Fibroblast of villous mesenchyme (primary cell): ENCODE measurements at regions not wholly inside any gene's neighbourhood (a gene's known extent, or its start where the extent isn't known, plus 50 kb on each side); places are given as distances from the start of the nearest gene placed in this dataset.
A peak's percentile ranks its signal among the peaks of the same experiment; 100 is the strongest.
"Not testable (repeated sequence)": the region's sequence is repeated elsewhere in the genome, so short reads cannot be mapped to it uniquely, and the experiment has no call there.

ENCODE experiments used
- DNase-seq: peaks from one replicate; pipeline ENCODE4 v3.0.0-alpha.2; 2010; ENCODE audit warnings: low read depth
- H3K4me3 ChIP-seq: 2 replicates; pipeline ENCODE4 v1.5.1; 2011; ENCODE audit warnings: low read depth, mild to moderate bottlenecking, low read length
- TF ChIP-seq, protein P1 (sequence below): IDR thresholded peaks from 2 replicates; pipeline ENCODE4 v1.5.1; 2012; ENCODE audit warnings: low read depth, mild to moderate bottlenecking, low read length; ENCODE audit not compliant: insufficient read depth

DNA sequence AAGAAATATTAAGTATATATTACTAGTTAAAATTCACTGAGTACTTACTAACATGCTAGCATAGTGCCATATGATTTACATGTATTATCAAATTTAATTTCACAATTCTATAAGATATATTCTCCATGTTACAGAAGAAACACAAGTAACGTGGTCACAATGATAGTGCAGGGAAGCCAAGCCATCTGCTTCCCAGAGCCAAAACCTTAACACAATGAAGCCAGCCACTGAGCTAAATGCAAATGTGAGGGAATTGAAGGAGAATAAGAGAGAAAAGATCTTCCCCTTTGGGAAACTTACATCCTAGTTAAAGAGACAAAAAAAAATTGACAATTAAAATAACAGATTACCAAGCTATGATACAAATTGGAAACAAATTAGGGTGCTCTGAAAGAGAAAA, 63.6 kb downstream of the ELAPOR2 start:
- TF ChIP-seq, protein P1, sequence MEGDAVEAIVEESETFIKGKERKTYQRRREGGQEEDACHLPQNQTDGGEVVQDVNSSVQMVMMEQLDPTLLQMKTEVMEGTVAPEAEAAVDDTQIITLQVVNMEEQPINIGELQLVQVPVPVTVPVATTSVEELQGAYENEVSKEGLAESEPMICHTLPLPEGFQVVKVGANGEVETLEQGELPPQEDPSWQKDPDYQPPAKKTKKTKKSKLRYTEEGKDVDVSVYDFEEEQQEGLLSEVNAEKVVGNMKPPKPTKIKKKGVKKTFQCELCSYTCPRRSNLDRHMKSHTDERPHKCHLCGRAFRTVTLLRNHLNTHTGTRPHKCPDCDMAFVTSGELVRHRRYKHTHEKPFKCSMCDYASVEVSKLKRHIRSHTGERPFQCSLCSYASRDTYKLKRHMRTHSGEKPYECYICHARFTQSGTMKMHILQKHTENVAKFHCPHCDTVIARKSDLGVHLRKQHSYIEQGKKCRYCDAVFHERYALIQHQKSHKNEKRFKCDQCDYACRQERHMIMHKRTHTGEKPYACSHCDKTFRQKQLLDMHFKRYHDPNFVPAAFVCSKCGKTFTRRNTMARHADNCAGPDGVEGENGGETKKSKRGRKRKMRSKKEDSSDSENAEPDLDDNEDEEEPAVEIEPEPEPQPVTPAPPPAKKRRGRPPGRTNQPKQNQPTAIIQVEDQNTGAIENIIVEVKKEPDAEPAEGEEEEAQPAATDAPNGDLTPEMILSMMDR: no peak
- DNase-seq: no peak
- H3K4me3 ChIP-seq: no peak overlapping the region

DNA sequence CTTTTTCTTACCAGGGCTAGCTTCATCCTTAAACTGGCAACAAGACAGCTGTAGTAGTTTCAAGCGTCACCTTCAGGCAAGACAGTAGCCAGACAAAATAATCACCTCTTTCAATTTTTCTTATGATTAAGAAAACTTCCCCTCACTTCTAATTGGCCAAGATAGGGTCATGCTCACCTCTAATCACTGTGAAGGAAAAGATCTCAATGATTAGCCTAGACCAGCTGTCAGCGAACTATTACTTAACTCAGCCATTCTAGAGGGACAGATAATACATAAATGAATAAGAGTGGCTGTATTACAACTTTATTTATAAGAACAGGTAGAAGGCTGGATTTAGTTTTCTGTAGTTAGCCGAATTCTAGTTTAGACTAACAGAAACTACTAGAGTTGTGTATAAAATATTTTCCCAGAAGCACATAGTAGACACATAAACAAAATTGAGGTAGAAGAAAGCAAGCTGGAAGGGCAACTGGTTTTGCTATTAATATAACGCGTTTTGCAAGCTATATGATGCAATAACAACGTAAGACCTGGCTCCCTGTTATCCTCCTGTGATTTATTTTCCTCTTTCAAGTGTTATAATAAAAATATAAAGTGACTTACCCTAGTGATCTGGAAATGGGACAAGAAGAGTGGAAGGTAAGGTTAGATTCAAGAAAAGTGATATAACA, 64.3 kb downstream of the ELAPOR2 start:
- no peak overlapping the region for H3K4me3 ChIP-seq
- no peak for DNase-seq
- TF ChIP-seq, protein P1: no peak

DNA sequence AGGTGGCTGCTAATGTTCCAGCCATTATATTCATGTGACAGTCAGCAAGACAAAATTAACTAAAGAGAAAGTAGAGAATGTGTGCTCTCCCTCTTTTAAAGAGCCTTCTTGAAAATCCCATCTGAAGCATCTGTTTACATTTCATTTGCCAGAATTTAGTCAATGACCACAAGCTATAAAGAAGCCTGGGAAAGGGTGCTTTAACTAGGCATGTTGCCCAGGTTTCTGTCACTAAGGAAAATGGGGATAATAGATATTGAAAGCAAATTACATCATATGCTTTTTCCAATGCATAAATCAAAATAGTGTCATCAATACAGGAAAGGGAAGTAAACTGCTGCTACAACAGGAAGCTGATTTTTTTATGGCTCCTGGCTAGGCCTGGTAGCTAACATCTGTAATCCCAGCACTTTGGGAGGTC, 67.7 kb downstream of the ELAPOR2 start:
- DNase-seq: peak; percentile 1
- no peak overlapping the region for H3K4me3 ChIP-seq
- TF ChIP-seq, protein P1: no peak

DNA sequence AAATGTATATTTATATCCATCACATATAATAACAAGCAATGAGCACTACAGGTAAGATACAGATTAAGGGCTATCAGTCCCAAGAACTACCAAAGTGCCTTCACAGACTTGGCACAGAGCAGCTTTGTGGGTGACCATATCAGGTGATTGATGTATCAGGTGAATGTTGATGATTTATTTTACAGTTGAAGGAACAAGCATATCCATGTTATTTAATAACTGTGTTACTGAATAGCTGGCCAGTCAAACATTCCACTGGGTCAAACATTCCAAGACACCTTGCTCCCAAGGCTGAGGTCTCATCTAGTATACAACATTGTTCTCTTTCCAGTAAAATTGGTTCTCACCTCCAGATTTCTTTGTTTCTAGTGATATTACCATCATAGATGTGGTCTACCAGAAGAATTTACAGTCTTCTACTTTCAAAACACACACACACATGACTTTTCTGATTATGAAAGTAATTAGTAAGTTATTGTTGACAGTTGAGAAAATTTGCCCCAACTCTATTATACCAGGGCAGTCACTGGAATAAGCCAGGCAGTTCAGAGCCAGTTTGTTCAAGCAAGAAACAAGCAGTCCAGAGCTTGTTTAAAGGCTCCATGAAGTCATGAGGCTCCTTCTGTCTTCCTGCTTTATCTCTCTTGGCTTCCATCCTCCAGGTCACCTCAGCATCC, 68.2 kb downstream of the ELAPOR2 start:
- DNase-seq: no peak
- TF ChIP-seq, protein P1: no peak
- no peak overlapping the region for H3K4me3 ChIP-seq

DNA sequence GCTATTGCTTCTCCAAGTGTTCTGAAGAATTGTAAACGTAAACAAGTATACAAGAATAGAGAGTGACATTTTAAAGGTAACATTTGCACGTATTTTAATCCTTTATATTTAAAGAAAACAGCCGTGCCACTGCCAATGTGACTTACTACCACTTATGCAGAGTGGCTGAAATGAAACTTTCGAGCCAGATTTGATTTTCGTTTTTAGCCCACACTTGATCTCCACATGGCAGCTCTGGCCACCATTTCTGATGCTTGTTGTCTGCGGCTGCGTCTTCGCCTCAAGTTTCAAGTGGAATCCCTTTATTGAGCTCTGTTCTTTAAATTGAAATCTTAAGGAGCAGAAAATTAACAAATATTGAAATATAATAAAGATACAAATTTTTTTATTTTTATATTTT, 70.0 kb downstream of the ELAPOR2 start:
- TF ChIP-seq, protein P1: no peak
- H3K4me3 ChIP-seq: no peak overlapping the region
- DNase-seq: no peak

DNA sequence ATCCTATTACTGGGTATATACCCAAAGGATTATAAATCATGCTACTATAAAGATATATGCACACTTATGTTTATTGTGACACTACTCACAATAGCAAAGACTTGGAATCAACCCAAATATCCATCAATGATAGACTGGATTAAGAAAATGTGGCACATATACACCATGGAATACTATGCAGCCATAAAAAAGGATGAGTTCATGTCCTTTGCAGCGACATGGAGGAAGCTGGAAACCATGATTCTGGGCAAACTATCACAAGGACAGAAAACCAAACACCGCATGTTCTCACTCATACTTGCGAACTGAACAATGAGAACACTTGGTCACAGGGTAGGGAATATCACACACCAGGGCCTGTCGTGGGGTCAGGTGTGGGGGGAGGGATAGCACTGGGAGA, 71.6 kb downstream of the ELAPOR2 start:
- not testable (repeated sequence) for DNase-seq

DNA sequence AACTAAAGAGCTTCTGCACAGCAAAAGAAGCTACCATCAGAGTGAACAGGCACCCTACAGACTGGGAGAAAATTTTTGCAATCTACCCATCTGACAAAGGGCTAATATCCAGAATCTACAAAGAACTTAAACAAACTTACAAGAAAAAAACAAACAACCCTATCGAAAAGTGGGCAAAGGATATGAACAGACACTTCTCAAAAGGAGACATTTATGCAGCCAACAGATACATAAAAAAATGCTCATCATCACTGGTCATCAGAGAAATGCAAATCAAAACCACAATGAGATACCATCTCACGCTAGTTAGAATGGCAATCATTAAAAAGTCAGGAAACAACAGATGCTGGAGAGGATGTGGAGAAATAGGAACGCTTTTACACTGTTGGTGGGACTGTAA, 72.1 kb downstream of the ELAPOR2 start:
- not testable (repeated sequence) for H3K4me3 ChIP-seq, DNase-seq

More for the DNA sequence above, 71.6 kb downstream of the ELAPOR2 start:
- not testable (repeated sequence) for H3K4me3 ChIP-seq

DNA sequence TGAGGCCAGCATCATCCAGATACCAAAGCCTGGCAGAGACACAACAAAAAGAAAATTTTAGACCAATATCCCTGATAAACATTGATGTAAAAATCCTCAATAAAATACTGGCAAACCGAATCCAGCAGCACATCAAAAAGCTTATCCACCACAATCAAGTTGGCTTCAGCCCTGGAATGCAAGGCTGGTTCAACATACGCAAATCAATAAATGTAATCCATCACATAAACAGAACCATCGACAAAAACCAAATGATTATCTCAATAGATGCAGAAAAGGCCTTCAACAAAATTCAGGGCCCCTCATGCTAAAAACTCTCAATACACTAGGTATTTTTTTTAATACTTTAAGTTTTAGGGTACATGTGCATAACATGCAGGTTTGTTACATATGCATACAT, 74.1 kb downstream of the ELAPOR2 start:
- H3K4me3 ChIP-seq, DNase-seq: not testable (repeated sequence)

DNA sequence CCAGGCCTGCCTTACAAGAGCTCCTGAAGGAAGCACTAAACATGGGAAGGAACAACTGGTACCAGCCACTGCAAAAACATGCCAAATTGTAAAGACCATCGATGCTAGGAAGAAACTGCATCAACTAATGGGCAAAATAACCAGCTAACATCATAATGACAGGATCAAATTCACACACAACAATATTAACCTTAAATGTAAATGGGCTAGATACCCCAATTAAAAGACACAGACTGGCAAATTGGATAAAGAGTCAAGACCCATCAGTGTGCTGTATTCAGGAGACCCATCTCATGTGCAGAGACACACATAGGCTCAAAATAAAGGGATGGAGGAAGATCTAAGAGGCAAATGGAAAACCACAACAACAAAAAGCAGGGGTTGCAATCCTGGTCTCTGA, 75.8 kb downstream of the ELAPOR2 start:
- not testable (repeated sequence) for H3K4me3 ChIP-seq

DNA sequence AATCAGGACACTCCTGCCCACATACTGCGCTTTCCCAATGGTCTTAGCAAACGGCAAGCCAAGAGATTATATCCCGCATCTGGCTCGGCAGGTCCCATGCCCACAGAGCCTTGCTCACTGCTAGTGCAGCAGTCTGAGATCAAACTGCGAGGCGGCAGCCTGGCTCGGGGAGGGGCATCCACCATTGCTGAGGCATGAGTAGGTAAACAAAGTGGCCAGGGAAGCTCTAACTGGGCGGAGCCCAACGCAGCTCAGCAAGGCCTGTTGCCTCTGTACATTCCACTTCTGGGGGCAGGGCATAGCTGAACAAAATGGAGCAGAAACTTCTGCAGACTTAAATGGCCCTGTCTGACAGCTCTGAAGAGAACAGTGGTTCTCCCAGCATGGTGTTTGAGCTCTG, 77.5 kb downstream of the ELAPOR2 start:
- not testable (repeated sequence) for H3K4me3 ChIP-seq, DNase-seq

More for the DNA sequence above, 75.8 kb downstream of the ELAPOR2 start:
- DNase-seq: not testable (repeated sequence)
